IMR-90 (cell line): ENCODE measurements at regions not wholly inside any gene's neighbourhood (a gene's known extent, or its start where the extent isn't known, plus 50 kb on each side); places are given as distances from the start of the nearest gene placed in this dataset.

Experiments
- ATAC-seq: fragments of 200-7000 bp; cut with Tn5 transposase; 2 replicates; pipeline ENCODE4 v1.9.1; 2020; ENCODE audit warnings: low read depth, mild to moderate bottlenecking, moderate library complexity
- BruUV-seq: library from RNA; stranded (reverse); fragments of 400-500 nt; replicated peaks from 2 replicates; lab custom pipeline; 2021; lab: Mats Ljungman, UMichigan
- CTCF ChIA-PET: fragments of 300-600 bp; formaldehyde crosslinking; extraction: SDS; loops from one replicate; lab custom pipeline; 2021; ENCODE audit warnings: antibody characterized with exemption; lab: Yijun Ruan, JAX
- POLR2A ChIA-PET: fragments of 300-600 bp; sonication (Branson Sonifier 250); formaldehyde crosslinking; loops from one replicate; lab custom pipeline; 2022; ENCODE audit warnings: antibody characterized with exemption; ENCODE audit not compliant: unreplicated experiment; lab: Charles Lee
- DNase-seq: peaks from one replicate; pipeline ENCODE4 v3.0.0; 2013
- H2AFZ ChIP-seq: replicated peaks from 2 replicates; pipeline ENCODE3; 2013; ENCODE audit warnings: low read length, mild to moderate bottlenecking; ENCODE audit not compliant: poor library complexity
- H2AK5ac ChIP-seq: 2 replicates; pipeline ENCODE4 v1.6.1; 2013; ENCODE audit warnings: low read depth, low read length, inconsistent platforms
- H2AK9ac ChIP-seq: replicated peaks from 2 replicates; pipeline ENCODE3; 2013; ENCODE audit warnings: mild to moderate bottlenecking, low read depth, low read length, moderate library complexity; ENCODE audit not compliant: poor library complexity
- H2BK120ac ChIP-seq: 2 replicates; pipeline ENCODE4 v1.6.1; 2013; ENCODE audit warnings: low read depth, low read length, inconsistent platforms
- H2BK15ac ChIP-seq: 3 replicates; pipeline ENCODE4 v1.6.1; 2013; ENCODE audit warnings: low read depth, low read length, inconsistent platforms
- H2BK20ac ChIP-seq: 2 replicates; pipeline ENCODE4 v1.6.1; 2013; ENCODE audit warnings: low read depth, mild to moderate bottlenecking, inconsistent platforms, low read length, moderate library complexity
- H2BK5ac ChIP-seq: 2 replicates; pipeline ENCODE4 v1.6.1; 2013; ENCODE audit warnings: mild to moderate bottlenecking, low read depth, low read length, inconsistent platforms; ENCODE audit not compliant: poor library complexity, severe bottlenecking
- H3K14ac ChIP-seq: replicated peaks from 2 replicates; pipeline ENCODE4 v1.6.1; 2013; ENCODE audit warnings: low read depth, low read length, inconsistent platforms
- H3K18ac ChIP-seq: 2 replicates; pipeline ENCODE4 v1.6.1; 2013; ENCODE audit warnings: low read depth, low read length, control low read depth
- H3K23ac ChIP-seq: 2 replicates; pipeline ENCODE4 v1.6.1; 2013; ENCODE audit warnings: low read depth, low read length, inconsistent platforms
- H3K27ac ChIP-seq: 2 replicates; pipeline ENCODE4 v1.5.1; 2013; ENCODE audit warnings: mild to moderate bottlenecking, control low read depth, low read length; ENCODE audit not compliant: insufficient read depth
- H3K27me3 ChIP-seq: 2 replicates; pipeline ENCODE4 v1.6.1; 2013; ENCODE audit warnings: low read length; ENCODE audit not compliant: control insufficient read depth, insufficient read depth
- H3K36me3 ChIP-seq: 2 replicates; pipeline ENCODE4 v1.6.1; 2013; ENCODE audit warnings: low read length, mixed read lengths; ENCODE audit not compliant: control insufficient read depth, insufficient read depth
- H3K4ac ChIP-seq: 2 replicates; pipeline ENCODE4 v1.6.1; 2013; ENCODE audit warnings: low read depth, low read length, inconsistent platforms
- H3K4me1 ChIP-seq: 2 replicates; pipeline ENCODE4 v1.6.1; 2013; ENCODE audit warnings: low read length, mixed read lengths; ENCODE audit not compliant: control insufficient read depth, insufficient read depth
- H3K4me2 ChIP-seq: 2 replicates; pipeline ENCODE4 v1.6.1; 2013; ENCODE audit warnings: low read depth, mild to moderate bottlenecking, control low read depth, low read length, moderate library complexity
- H3K4me3 ChIP-seq: 2 replicates; pipeline ENCODE4 v1.5.1; 2013; ENCODE audit warnings: low read depth, mild to moderate bottlenecking, control low read depth, low read length, moderate library complexity; ENCODE audit not compliant: insufficient read depth
- H3K56ac ChIP-seq: 2 replicates; pipeline ENCODE4 v1.6.1; 2013; ENCODE audit warnings: low read length, inconsistent platforms; ENCODE audit not compliant: insufficient read depth; ENCODE audit errors: extremely low read depth
- H3K79me1 ChIP-seq, 2 experiments: 2 replicates each; pipeline ENCODE4 v1.6.1; 2013; ENCODE audit warnings: low read length in 2 of 2, inconsistent platforms in 1 of 2, low read depth in 1 of 2
- H3K9ac ChIP-seq: 2 replicates; pipeline ENCODE4 v1.6.1; 2013; ENCODE audit warnings: low read depth, low read length, control low read depth
- H3K9me1 ChIP-seq: 2 replicates; pipeline ENCODE4 v1.6.1; 2013; ENCODE audit warnings: low read length, inconsistent platforms; ENCODE audit not compliant: insufficient read depth
- H3K9me3 ChIP-seq: 2 replicates; pipeline ENCODE4 v1.6.1; 2013; ENCODE audit warnings: low read length; ENCODE audit not compliant: control insufficient read depth, insufficient read depth
- H4K20me1 ChIP-seq: 2 replicates; pipeline ENCODE4 v1.6.1; 2013; ENCODE audit warnings: low read length, inconsistent platforms; ENCODE audit not compliant: insufficient read depth
- H4K5ac ChIP-seq: 2 replicates; pipeline ENCODE4 v1.6.1; 2013; ENCODE audit warnings: mild to moderate bottlenecking, low read depth, low read length, control low read depth
- H4K8ac ChIP-seq, 2 experiments: 2 replicates each; pipeline ENCODE4 v1.6.1; 2013; ENCODE audit warnings: low read depth in 2 of 2, low read length in 2 of 2, control low read depth in 1 of 2, inconsistent platforms in 1 of 2
- H4K91ac ChIP-seq: 2 replicates; pipeline ENCODE4 v1.6.1; 2013; ENCODE audit warnings: low read depth, low read length, inconsistent platforms; ENCODE audit not compliant: insufficient read depth
- BHLHE40 ChIP-seq: fragments of 150-350 bp; IDR thresholded peaks from 2 replicates; pipeline ENCODE4 v1.6.1; 2016; ENCODE audit warnings: mild to moderate bottlenecking, low read depth, low read length
- CEBPB ChIP-seq: IDR thresholded peaks from 2 replicates; pipeline ENCODE4 v1.6.1; 2012; ENCODE audit warnings: low read depth, low read length, improper control_type of control experiment
- CHD1 ChIP-seq: IDR thresholded peaks from 2 replicates; pipeline ENCODE4 v1.6.1; 2012; ENCODE audit warnings: low read depth, low read length, improper control_type of control experiment
- CTCF ChIP-seq: conservative IDR thresholded peaks from 2 replicates; pipeline ENCODE4 v1.5.1; 2012; ENCODE audit warnings: mild to moderate bottlenecking, low read depth, low read length, improper control_type of control experiment
- ELK1 ChIP-seq: fragments of 150-350 bp; IDR thresholded peaks from 2 replicates; pipeline ENCODE4 v1.6.1; 2016; ENCODE audit warnings: low read depth, mild to moderate bottlenecking, low read length, moderate library complexity, borderline replicate concordance
- FOS ChIP-seq: fragments of 150-350 bp; IDR thresholded peaks from 2 replicates; pipeline ENCODE4 v1.6.1; 2016; ENCODE audit warnings: low read depth, low read length
- MAFK ChIP-seq: IDR thresholded peaks from 2 replicates; pipeline ENCODE4 v1.6.1; 2012; ENCODE audit warnings: low read depth, low read length, improper control_type of control experiment
- MAZ ChIP-seq: IDR thresholded peaks from 2 replicates; pipeline ENCODE4 v1.6.1; 2012; ENCODE audit warnings: low read depth, mild to moderate bottlenecking, low read length, improper control_type of control experiment, moderate library complexity, borderline replicate concordance
- MXI1 ChIP-seq: IDR thresholded peaks from 2 replicates; pipeline ENCODE4 v1.6.1; 2012; ENCODE audit warnings: low read depth, mild to moderate bottlenecking, low read length, moderate library complexity, borderline replicate concordance
- NFE2L2 ChIP-seq: fragments of 150-350 bp; IDR thresholded peaks from 2 replicates; pipeline ENCODE4 v1.6.1; 2016; ENCODE audit warnings: low read depth, mild to moderate bottlenecking, low read length
- POLR2A ChIP-seq: IDR thresholded peaks from 2 replicates; pipeline ENCODE4 v1.6.1; 2012; ENCODE audit warnings: mild to moderate bottlenecking, low read depth, low read length
- RAD21 ChIP-seq: IDR thresholded peaks from 2 replicates; pipeline ENCODE4 v1.6.1; 2012; ENCODE audit warnings: low read length, improper control_type of control experiment
- RCOR1 ChIP-seq: IDR thresholded peaks from 2 replicates; pipeline ENCODE4 v1.6.1; 2012; ENCODE audit warnings: mild to moderate bottlenecking, low read length, improper control_type of control experiment; ENCODE audit not compliant: insufficient replicate concordance
- RFX5 ChIP-seq: IDR thresholded peaks from 2 replicates; pipeline ENCODE4 v1.8.0; 2012; ENCODE audit warnings: low read depth, mild to moderate bottlenecking, low read length, moderate library complexity
- SMC3 ChIP-seq: fragments of 150-350 bp; IDR thresholded peaks from 2 replicates; pipeline ENCODE4 v1.6.1; 2016; ENCODE audit warnings: low read depth, mild to moderate bottlenecking, antibody characterized with exemption, low read length, moderate library complexity
- USF2 ChIP-seq: fragments of 150-350 bp; IDR thresholded peaks from 2 replicates; pipeline ENCODE4 v1.6.1; 2017; ENCODE audit warnings: mild to moderate bottlenecking, antibody characterized with exemption, low read length, low read depth
- WGBS, 2 experiments: methylation state at CpG; one replicate each; pipeline versions ENCODE4 v1.1.5 to v1.1.7; 2013; ENCODE audit warnings: missing lambda C conversion rate in 2 of 2; ENCODE audit not compliant: insufficient read length in 1 of 2; ENCODE audit errors: extremely low coverage in 2 of 2; 5-methylcytosine and 5-hydroxymethylcytosine counted together
- dilution Hi-C: fragments of 300-500 bp; cut with HindIII; formaldehyde crosslinking; loops from one replicate; pipeline ENCODE4 v1.14.3; 2018; ENCODE audit warnings: low sequenced_read_pairs; ENCODE audit not compliant: unreplicated experiment
- in situ Hi-C: fragments of 300-500 bp; cut with MboI; formaldehyde crosslinking; loops from 3 replicates; pipeline ENCODE4 v1.14.3; 2019; ENCODE audit warnings: low sequenced_read_pairs, inconsistent platforms, mixed read lengths
- intact Hi-C: fragments of 100-400 bp; cut with micrococcal nuclease; formaldehyde crosslinking; loops from 2 replicates; pipeline ENCODE4 v1.10.0; 2022

DNA sequence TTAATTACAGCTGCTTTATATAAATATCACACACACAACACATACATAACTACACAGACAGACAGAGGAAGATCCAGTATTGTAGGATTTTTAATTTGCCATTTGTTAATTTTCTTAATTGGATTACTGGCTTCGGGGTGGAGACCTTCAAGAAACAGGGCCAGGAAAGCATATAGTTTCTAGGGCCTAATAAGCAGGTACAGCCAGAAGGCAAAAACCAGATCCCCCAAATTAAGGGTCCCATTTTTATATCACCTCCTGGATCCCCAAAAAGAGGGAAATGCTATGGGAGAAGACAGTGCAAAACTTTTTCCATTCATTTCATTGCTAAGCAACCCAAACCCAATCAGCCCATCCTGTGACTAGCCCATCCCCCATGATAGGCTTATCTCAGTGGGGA lies 373.3 kb upstream of the FAM174A start:
- Histone ChIP-seq H3K18ac (no peak overlapping the region), H3K9me3 (peaks cover 4% of the 10 kb centered on the region), H3K9ac (no peak overlapping the region), H3K4me1 (no peaks in the 10 kb centered on the region), H2AFZ (no peak overlapping the region), H4K5ac (no peak overlapping the region), H3K4me2 (no peak overlapping the region), H2BK120ac (no peak overlapping the region), H3K23ac (no peak overlapping the region), H3K4me3 (no peak overlapping the region), H2BK20ac (no peak overlapping the region), H2AK5ac (no peak overlapping the region), H3K14ac (no peak overlapping the region), H3K27me3 (no peaks in the 10 kb centered on the region), H2BK5ac (no peak overlapping the region), H4K91ac (no peak overlapping the region), H3K27ac (no peak overlapping the region), H4K20me1 (no peaks in the 10 kb centered on the region), H4K8ac (no peak overlapping the region), H3K36me3 (no peaks in the 10 kb centered on the region), H3K79me1 (no peaks in the 10 kb centered on the region), H2BK15ac (no peak overlapping the region), H3K56ac (no peak overlapping the region), H2AK9ac (no peak overlapping the region), H3K4ac (no peak overlapping the region), H3K9me1 (no peaks in the 10 kb centered on the region)
- CTCF ChIA-PET = no interaction called here
- dilution Hi-C loops (no loop called here), intact Hi-C loops (no loop called here), in situ Hi-C loops (no loop called here)
- no peak for DNase-seq
- no CpG with 5 or more reads among the region's 1 CpG for WGBS, 2 experiments
- no TSS peak for BruUV-seq
- no peak for ATAC-seq
- no peak for TF ChIP-seq FOS
- TF ChIP-seq USF2 = no peak
- TF ChIP-seq MAFK = no peak
- no peak for TF ChIP-seq POLR2A
- TF ChIP-seq MXI1 = no peak
- TF ChIP-seq CEBPB = no peak
- no peak for TF ChIP-seq RFX5
- no peak for TF ChIP-seq BHLHE40
- no peak for TF ChIP-seq RCOR1
- no peak for TF ChIP-seq MAZ
- TF ChIP-seq CTCF = no peak
- no peak for TF ChIP-seq RAD21
- TF ChIP-seq NFE2L2 = no peak
- no peak for TF ChIP-seq ELK1
- TF ChIP-seq CHD1 = no peak
- no peak for TF ChIP-seq SMC3
- POLR2A ChIA-PET = no interaction called here
